NOMO-1 treated with DMSO at 0.1 percent for 48 hours (cell line): ENCODE measurements at regions not wholly inside any gene's neighbourhood (a gene's known extent, or its start where the extent isn't known, plus 50 kb on each side); places are given as distances from the start of the nearest gene placed in this dataset.
A peak's percentile ranks its signal among the peaks of the same experiment; 100 is the strongest.

Source experiments
- DNase-seq: peaks from one replicate; lab custom pipeline; 2025; ENCODE audit not compliant: unreplicated experiment; lab: John Stamatoyannopoulos, UW

GRCh38 chr6:14706378-14706929, 539.4 kb upstream of the JARID2 start:
- DNase-seq, result no peak

- DNase-seq, result no peak
Observed at GRCh38 chr6:14707276-14707675, 538.6 kb upstream of the JARID2 start.

- DNase-seq, result no peak
Observed at GRCh38 chr6:14707971-14708465, 537.9 kb upstream of the JARID2 start.

- no peak for DNase-seq
Observed at GRCh38 chr6:14709066-14709670, 536.7 kb upstream of the JARID2 start.

GRCh38 chr6:14709900-14710299, 536.0 kb upstream of the JARID2 start:
- no peak for DNase-seq

- no peak for DNase-seq
Observed at GRCh38 chr6:14710421-14710820, 535.4 kb upstream of the JARID2 start.

- peak; percentile 97 for DNase-seq
Observed at GRCh38 chr6:14711056-14711703, 534.7 kb upstream of the JARID2 start.

GRCh38 chr6:14711704-14712379, 534.0 kb upstream of the JARID2 start:
- no peak for DNase-seq

- no peak for DNase-seq
Observed at GRCh38 chr6:14713008-14713960, 532.6 kb upstream of the JARID2 start.

GRCh38 chr6:14713966-14714631, 531.8 kb upstream of the JARID2 start:
- no peak for DNase-seq

- no peak for DNase-seq
Observed at GRCh38 chr6:14715076-14715475, 530.8 kb upstream of the JARID2 start.

- no peak for DNase-seq
Observed at GRCh38 chr6:14716499-14717146, 529.2 kb upstream of the JARID2 start.

- DNase-seq, result peak; percentile 27
Observed at GRCh38 chr6:14717307-14717706, 528.6 kb upstream of the JARID2 start.

- no peak for DNase-seq
Observed at GRCh38 chr6:14718861-14719260, 527.0 kb upstream of the JARID2 start.

- DNase-seq, result no peak
Observed at GRCh38 chr6:14719270-14719669, 526.6 kb upstream of the JARID2 start.

- DNase-seq, result peak; percentile 27
Observed at GRCh38 chr6:14720411-14721102, 525.3 kb upstream of the JARID2 start.

- DNase-seq, result peak; percentile 96
Observed at GRCh38 chr6:14721103-14721758, 524.6 kb upstream of the JARID2 start.

GRCh38 chr6:14722001-14722562, 523.8 kb upstream of the JARID2 start:
- DNase-seq, result no peak
